ENCODE measurements at regions not wholly inside any gene's neighbourhood (a gene's known extent, or its start where the extent isn't known, plus 50 kb on each side); places are given as distances from the start of the nearest gene placed in this dataset.

DNA sequence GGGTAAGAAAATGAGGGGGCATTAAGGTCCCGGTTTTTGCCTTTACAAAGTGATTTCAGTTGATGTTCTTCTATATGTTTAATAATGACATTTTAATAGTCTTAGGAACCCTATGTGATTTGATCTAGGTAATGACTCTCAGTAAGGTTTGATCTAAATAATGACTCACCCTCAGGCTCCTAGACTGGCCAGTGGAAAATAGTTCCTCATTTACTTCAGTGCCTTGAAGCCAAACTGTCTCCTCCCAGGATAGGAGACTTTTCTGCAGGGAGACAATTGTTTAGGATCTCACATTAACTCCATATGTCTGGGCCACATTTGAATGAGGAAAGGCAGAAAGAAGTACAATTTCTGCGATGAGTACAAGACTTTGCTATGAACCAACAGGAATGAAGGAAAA lies 1331.9 kb downstream of the XPNPEP1 start:
- Histone ChIP-seq H2AFZ (ENCODE audit: low read depth, low read length) (no peak overlapping the region), H3F3A (ENCODE audit: insufficient read depth, low read length, poor library complexity, severe bottlenecking) (no peaks in the 10 kb centered on the region), H3K36me3 (ENCODE audit: insufficient read depth, low read length) (no peaks in the 10 kb centered on the region), H3K4me2 (ENCODE audit: low read length) (no peak overlapping the region), H3K9me3 (ENCODE audit: low read length) (no peaks in the 10 kb centered on the region), H3K4me3 (ENCODE audit: low read length) (no peak overlapping the region), H4K20me1 (ENCODE audit: insufficient read depth) (no peaks in the 10 kb centered on the region), H3K27me3 (ENCODE audit: insufficient read depth, low read depth, low read length) (no peaks in the 10 kb centered on the region), H3K9me2 (ENCODE audit: insufficient read depth, low read length) (no peaks in the 10 kb centered on the region), H3K9ac (ENCODE audit: low read length) (no peak overlapping the region), H3K27ac (ENCODE audit: low read length) (no peak overlapping the region), H3K79me2 (replicated peaks; ENCODE audit: insufficient read depth, low read length) (no peaks in the 10 kb centered on the region)
- no peak for TF ChIP-seq SMC3 (conservative IDR thresholded peaks at IDR 0.05; ENCODE audit: poor library complexity)
- no peak for TF ChIP-seq REST (IDR thresholded peaks at IDR 0.05; ENCODE audit: borderline replicate concordance)
- no peak for TF ChIP-seq TAF1 (IDR thresholded peaks at IDR 0.05; ENCODE audit: low read depth)
- no peak for TF ChIP-seq MXI1 (conservative IDR thresholded peaks at IDR 0.05; ENCODE audit: poor library complexity, severe bottlenecking)
- TF ChIP-seq EP300 (conservative IDR thresholded peaks at IDR 0.05; ENCODE audit: poor library complexity, severe bottlenecking), result no peak
- TF ChIP-seq RAD21 (conservative IDR thresholded peaks at IDR 0.05), result no peak
- no peak for TF ChIP-seq EZH2 (IDR thresholded peaks at IDR 0.05; ENCODE audit: borderline replicate concordance, insufficient read depth, low read length, poor library complexity, severe bottlenecking)
- TF ChIP-seq POLR2AphosphoS5 (IDR thresholded peaks at IDR 0.05), result no peak
- no peak for TF ChIP-seq CTCF (IDR thresholded peaks at IDR 0.05; ENCODE audit: poor library complexity, severe bottlenecking)

DNA sequence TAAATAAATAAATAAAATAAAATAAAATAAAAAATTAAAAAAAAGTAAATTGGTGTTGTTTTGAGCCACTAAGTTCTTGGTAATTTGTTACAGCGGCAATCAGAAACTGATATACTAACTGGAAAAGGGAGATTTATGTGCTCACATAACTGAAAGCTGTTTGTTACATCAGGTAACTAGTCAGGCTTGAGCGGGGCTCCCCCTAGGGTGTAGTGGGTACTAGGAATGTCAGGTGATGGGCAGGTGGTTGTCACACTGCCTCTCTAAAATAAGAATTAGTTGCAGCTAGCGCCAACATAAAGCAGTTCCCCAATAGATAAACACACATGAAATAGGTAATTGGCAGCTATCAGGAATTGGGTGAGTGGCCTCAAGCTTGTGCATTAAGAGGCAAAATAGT lies 1336.9 kb downstream of the XPNPEP1 start:
- Histone ChIP-seq H3K4me2 (ENCODE audit: low read length) (no peak overlapping the region), H3K9me2 (ENCODE audit: insufficient read depth, low read length) (no peaks in the 10 kb centered on the region), H3K79me2 (replicated peaks; ENCODE audit: insufficient read depth, low read length) (no peaks in the 10 kb centered on the region), H3K36me3 (ENCODE audit: insufficient read depth, low read length) (no peaks in the 10 kb centered on the region), H3K4me3 (ENCODE audit: low read length) (no peak overlapping the region), H2AFZ (ENCODE audit: low read depth, low read length) (no peak overlapping the region), H3K9me3 (ENCODE audit: low read length) (no peaks in the 10 kb centered on the region), H3K27me3 (ENCODE audit: insufficient read depth, low read depth, low read length) (no peaks in the 10 kb centered on the region), H3K9ac (ENCODE audit: low read length) (no peak overlapping the region), H3K27ac (ENCODE audit: low read length) (no peak overlapping the region), H3F3A (ENCODE audit: insufficient read depth, low read length, poor library complexity, severe bottlenecking) (no peaks in the 10 kb centered on the region), H4K20me1 (ENCODE audit: insufficient read depth) (no peaks in the 10 kb centered on the region)
- TF ChIP-seq EP300 (conservative IDR thresholded peaks at IDR 0.05; ENCODE audit: poor library complexity, severe bottlenecking) (no peak), POLR2AphosphoS5 (IDR thresholded peaks at IDR 0.05) (no peak), SMC3 (conservative IDR thresholded peaks at IDR 0.05; ENCODE audit: poor library complexity) (no peak), CTCF (IDR thresholded peaks at IDR 0.05; ENCODE audit: poor library complexity, severe bottlenecking) (no peak), EZH2 (IDR thresholded peaks at IDR 0.05; ENCODE audit: borderline replicate concordance, insufficient read depth, low read length, poor library complexity, severe bottlenecking) (no peak), REST (IDR thresholded peaks at IDR 0.05; ENCODE audit: borderline replicate concordance) (no peak), TAF1 (IDR thresholded peaks at IDR 0.05; ENCODE audit: low read depth) (no peak), MXI1 (conservative IDR thresholded peaks at IDR 0.05; ENCODE audit: poor library complexity, severe bottlenecking) (no peak), RAD21 (conservative IDR thresholded peaks at IDR 0.05) (no peak)
